Vagina (tissue), 2 donors: ENCODE measurements at regions not wholly inside any gene's neighbourhood (a gene's known extent, or its start where the extent isn't known, plus 50 kb on each side); places are given as distances from the start of the nearest gene placed in this dataset.

Source experiments
- POLR2A ChIP-seq, 2 donors: fragments of 450-650 bp; IDR thresholded peaks; one replicate each; pipeline ENCODE4 v1.6.1; 2017; ENCODE audit warnings: antibody characterized with exemption in 2 of 2, mild to moderate bottlenecking in 2 of 2, moderate library complexity in 2 of 2
- POLR2AphosphoS5 ChIP-seq, 2 donors: sonication (generic); formaldehyde crosslinking; IDR thresholded peaks; one replicate each; pipeline ENCODE4 v1.9.0; 2017; ENCODE audit warnings: antibody characterized with exemption in 2 of 2, mild to moderate bottlenecking in 2 of 2, low read depth in 1 of 2; ENCODE audit not compliant: insufficient read depth in 1 of 2
- TF ChIP-seq, protein P1 (sequence below), 3 experiments: fragments of 450-650 bp in 2 of 3; fragments of 200-600 bp in 1 of 3; sonication (generic) in 1 of 3; IDR thresholded peaks; one replicate each; pipeline ENCODE4 v1.5.1; 2017 to 2019; ENCODE audit warnings: antibody characterized with exemption in 3 of 3, mild to moderate bottlenecking in 2 of 3, moderate library complexity in 2 of 3

DNA sequence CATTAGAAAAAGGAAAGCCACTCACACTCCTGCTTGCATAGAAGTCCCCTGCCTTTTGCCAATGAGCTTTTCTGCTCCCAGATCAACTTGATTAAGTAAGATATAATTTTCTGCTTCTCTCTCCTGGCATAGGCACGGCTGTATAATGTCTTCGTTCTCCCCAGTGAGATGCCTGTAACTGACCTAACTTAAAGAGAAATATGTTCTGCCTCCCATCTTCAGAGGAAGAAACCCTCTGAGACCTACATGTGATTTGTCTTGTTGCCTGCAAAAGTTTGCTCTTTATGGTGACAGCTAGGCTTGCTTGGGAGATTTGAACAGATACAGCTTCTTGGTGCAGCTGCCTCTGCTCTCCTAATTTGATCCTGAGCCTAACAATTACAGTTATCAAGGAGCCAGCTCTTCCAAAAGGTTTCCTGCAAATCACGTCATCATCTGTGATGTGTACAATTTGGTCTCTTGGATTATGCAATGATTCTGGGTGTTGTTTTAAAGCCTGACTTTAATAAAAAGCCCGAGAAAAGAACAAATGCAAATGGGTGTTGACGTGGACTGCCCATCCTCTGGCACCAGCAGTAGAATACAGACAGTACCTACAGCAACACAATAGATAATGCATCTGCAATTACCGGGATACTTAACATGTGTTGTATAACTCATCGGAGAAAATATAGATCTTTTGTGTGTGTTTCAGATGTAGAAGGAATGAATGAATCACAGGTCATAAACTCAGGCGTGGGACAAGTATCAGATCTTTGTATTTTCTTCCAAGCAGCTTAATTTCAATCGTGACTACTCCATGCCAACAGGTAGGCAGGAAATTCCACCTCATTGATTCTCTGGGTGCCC, 76.2 kb upstream of the KAZN start:
- TF ChIP-seq, protein P1, sequence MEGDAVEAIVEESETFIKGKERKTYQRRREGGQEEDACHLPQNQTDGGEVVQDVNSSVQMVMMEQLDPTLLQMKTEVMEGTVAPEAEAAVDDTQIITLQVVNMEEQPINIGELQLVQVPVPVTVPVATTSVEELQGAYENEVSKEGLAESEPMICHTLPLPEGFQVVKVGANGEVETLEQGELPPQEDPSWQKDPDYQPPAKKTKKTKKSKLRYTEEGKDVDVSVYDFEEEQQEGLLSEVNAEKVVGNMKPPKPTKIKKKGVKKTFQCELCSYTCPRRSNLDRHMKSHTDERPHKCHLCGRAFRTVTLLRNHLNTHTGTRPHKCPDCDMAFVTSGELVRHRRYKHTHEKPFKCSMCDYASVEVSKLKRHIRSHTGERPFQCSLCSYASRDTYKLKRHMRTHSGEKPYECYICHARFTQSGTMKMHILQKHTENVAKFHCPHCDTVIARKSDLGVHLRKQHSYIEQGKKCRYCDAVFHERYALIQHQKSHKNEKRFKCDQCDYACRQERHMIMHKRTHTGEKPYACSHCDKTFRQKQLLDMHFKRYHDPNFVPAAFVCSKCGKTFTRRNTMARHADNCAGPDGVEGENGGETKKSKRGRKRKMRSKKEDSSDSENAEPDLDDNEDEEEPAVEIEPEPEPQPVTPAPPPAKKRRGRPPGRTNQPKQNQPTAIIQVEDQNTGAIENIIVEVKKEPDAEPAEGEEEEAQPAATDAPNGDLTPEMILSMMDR (IDR thresholded peaks at IDR 0.05): no peak
- TF ChIP-seq POLR2A (IDR thresholded peaks at IDR 0.05) (no peak), POLR2AphosphoS5 (IDR thresholded peaks at IDR 0.05; ENCODE audit: insufficient read depth in 1 of 2, low read depth in 1 of 2) (peak; percentile 27 to 83)
